A673 (cell line): ENCODE measurements at regions not wholly inside any gene's neighbourhood (a gene's known extent, or its start where the extent isn't known, plus 50 kb on each side); places are given as distances from the start of the nearest gene placed in this dataset.
"Not testable (repeated sequence)": the region's sequence is repeated elsewhere in the genome, so short reads cannot be mapped to it uniquely, and the experiment has no call there.

Experiments used
- EZH2 ChIP-seq: fragments of 200-600 bp; sonication (generic); IDR thresholded peaks from 2 replicates; pipeline ENCODE4 v1.6.1; 2017; ENCODE audit warnings: borderline replicate concordance, low read depth, mild to moderate bottlenecking, mixed read lengths, antibody characterized with exemption, low read length; ENCODE audit not compliant: poor library complexity, severe bottlenecking
- TF ChIP-seq, protein P1 (sequence below): fragments of 300-800, 200-600 bp; sonication (generic); conservative IDR thresholded peaks from 2 replicates; pipeline ENCODE4 v1.5.1; 2017; ENCODE audit warnings: low read depth, mild to moderate bottlenecking, antibody characterized with exemption, low read length, moderate library complexity, mixed read lengths

- TF ChIP-seq, protein P1, sequence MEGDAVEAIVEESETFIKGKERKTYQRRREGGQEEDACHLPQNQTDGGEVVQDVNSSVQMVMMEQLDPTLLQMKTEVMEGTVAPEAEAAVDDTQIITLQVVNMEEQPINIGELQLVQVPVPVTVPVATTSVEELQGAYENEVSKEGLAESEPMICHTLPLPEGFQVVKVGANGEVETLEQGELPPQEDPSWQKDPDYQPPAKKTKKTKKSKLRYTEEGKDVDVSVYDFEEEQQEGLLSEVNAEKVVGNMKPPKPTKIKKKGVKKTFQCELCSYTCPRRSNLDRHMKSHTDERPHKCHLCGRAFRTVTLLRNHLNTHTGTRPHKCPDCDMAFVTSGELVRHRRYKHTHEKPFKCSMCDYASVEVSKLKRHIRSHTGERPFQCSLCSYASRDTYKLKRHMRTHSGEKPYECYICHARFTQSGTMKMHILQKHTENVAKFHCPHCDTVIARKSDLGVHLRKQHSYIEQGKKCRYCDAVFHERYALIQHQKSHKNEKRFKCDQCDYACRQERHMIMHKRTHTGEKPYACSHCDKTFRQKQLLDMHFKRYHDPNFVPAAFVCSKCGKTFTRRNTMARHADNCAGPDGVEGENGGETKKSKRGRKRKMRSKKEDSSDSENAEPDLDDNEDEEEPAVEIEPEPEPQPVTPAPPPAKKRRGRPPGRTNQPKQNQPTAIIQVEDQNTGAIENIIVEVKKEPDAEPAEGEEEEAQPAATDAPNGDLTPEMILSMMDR: not testable (repeated sequence)
- not testable (repeated sequence) for TF ChIP-seq EZH2
These were observed 72.2 kb upstream of the ST8SIA6 start for GRCh38 chr10:17526571-17526970.
